SU-DHL-6 (cell line): ENCODE measurements at regions not wholly inside any gene's neighbourhood (a gene's known extent, or its start where the extent isn't known, plus 50 kb on each side); places are given as distances from the start of the nearest gene placed in this dataset.

ENCODE experiments used
- H2AFZ ChIP-seq: fragments of 200-600 bp; sonication (generic); 2 replicates; pipeline ENCODE4 v1.6.1; 2014; ENCODE audit warnings: low read depth, mild to moderate bottlenecking, moderate library complexity, mixed read lengths, antibody characterized with exemption, low read length; ENCODE audit not compliant: severe bottlenecking
- H3F3A ChIP-seq: fragments of 200-600 bp; shearing (Covaris generic); 2 replicates; pipeline ENCODE4 v1.6.0; 2016; ENCODE audit warnings: antibody characterized with exemption, mild to moderate bottlenecking; ENCODE audit not compliant: insufficient read depth
- H3K27ac ChIP-seq: fragments of 200-600 bp; sonication (generic); 2 replicates; pipeline ENCODE4 v1.5.1; 2016; ENCODE audit warnings: low read depth, mild to moderate bottlenecking, low read length, moderate library complexity, mixed read lengths
- H3K27me3 ChIP-seq: fragments of 200-600 bp; sonication (generic), shearing (Covaris generic); 2 replicates; pipeline ENCODE4 v1.6.0; 2014; ENCODE audit warnings: mild to moderate bottlenecking, low read length
- H3K36me3 ChIP-seq: fragments of 200-600 bp; sonication (generic); 2 replicates; pipeline ENCODE4 v1.6.1; 2014; ENCODE audit warnings: mild to moderate bottlenecking, low read length, mixed read lengths
- H3K4me2 ChIP-seq: fragments of 300-600, 200-600 bp; shearing (Covaris generic), sonication (generic); 2 replicates; pipeline ENCODE4 v1.6.0; 2014; ENCODE audit warnings: low read length, low read depth, mild to moderate bottlenecking; ENCODE audit not compliant: poor library complexity, severe bottlenecking
- H3K4me3 ChIP-seq: fragments of 200-600 bp; sonication (generic); 2 replicates; pipeline ENCODE4 v1.5.1; 2014; ENCODE audit warnings: antibody characterized with exemption, low read length, mild to moderate bottlenecking, mixed read lengths; ENCODE audit not compliant: insufficient read depth, poor library complexity, severe bottlenecking
- H3K79me2 ChIP-seq: fragments of 200-600 bp; sonication (generic); 2 replicates; pipeline ENCODE4 v1.6.1; 2014; ENCODE audit warnings: mild to moderate bottlenecking, low read length, moderate library complexity; ENCODE audit not compliant: insufficient read depth
- H3K9ac ChIP-seq: fragments of 200-600 bp; sonication (generic); 2 replicates; pipeline ENCODE4 v1.7.0; 2014; ENCODE audit warnings: mild to moderate bottlenecking, low read length
- H3K9me2 ChIP-seq: fragments of 200-600 bp; sonication (generic); replicated peaks from 2 replicates; pipeline ENCODE4 v1.6.1; 2014; ENCODE audit warnings: low read length; ENCODE audit not compliant: insufficient read depth
- H3K9me3 ChIP-seq: fragments of 200-600 bp; sonication (generic); 2 replicates; pipeline ENCODE4 v1.6.1; 2014; ENCODE audit warnings: low read length, mixed read lengths; ENCODE audit not compliant: insufficient read depth
- H4K20me1 ChIP-seq: fragments of 200-600 bp; sonication (generic); 2 replicates; pipeline ENCODE4 v1.6.1; 2014; ENCODE audit warnings: low read depth, mild to moderate bottlenecking, antibody characterized with exemption, low read length, moderate library complexity, mixed read lengths
- CTCF ChIP-seq: fragments of 200-600 bp; sonication (generic); IDR thresholded peaks from one replicate; pipeline ENCODE4 v1.5.1; 2017; ENCODE audit warnings: antibody characterized with exemption, mild to moderate bottlenecking, low read length, moderate library complexity; ENCODE audit not compliant: insufficient read depth, poor library complexity, severe bottlenecking
- EZH2phosphoT487 ChIP-seq: fragments of 200-600 bp; sonication (generic), shearing (Covaris generic); conservative IDR thresholded peaks from 2 replicates; pipeline ENCODE4 v1.6.1; 2018; ENCODE audit warnings: mild to moderate bottlenecking, antibody characterized with exemption, low read length, moderate library complexity, mixed read lengths

GRCh38 chr3:160114355-160114995 lies 110.7 kb upstream of the C3orf80 start:
- no peak overlapping the region for H3K4me2 ChIP-seq
- no peaks in the 10 kb centered on the region for H3K9me3 ChIP-seq
- H3F3A ChIP-seq = no peaks in the 10 kb centered on the region
- TF ChIP-seq CTCF = no peak
- no peak for TF ChIP-seq EZH2phosphoT487
- H2AFZ ChIP-seq = no peak overlapping the region
- no peak overlapping the region for H3K9ac ChIP-seq
- H3K9me2 ChIP-seq = 0 out of 2 replicates have a peak, but pooled peaks cover 4% of the 10 kb centered on the region
- H3K4me3 ChIP-seq = no peak overlapping the region
- H3K27ac ChIP-seq = no peak overlapping the region
- no peaks in the 10 kb centered on the region for H4K20me1 ChIP-seq
- H3K27me3 ChIP-seq = no peaks in the 10 kb centered on the region
- no peaks in the 10 kb centered on the region for H3K36me3 ChIP-seq
- no peaks in the 10 kb centered on the region for H3K79me2 ChIP-seq

GRCh38 chr3:160115387-160115786 lies 109.8 kb upstream of the C3orf80 start:
- Histone ChIP-seq H3F3A (no peaks in the 10 kb centered on the region), H2AFZ (no peak overlapping the region), H3K79me2 (no peaks in the 10 kb centered on the region), H3K4me3 (no peak overlapping the region), H4K20me1 (no peaks in the 10 kb centered on the region), H3K4me2 (no peak overlapping the region), H3K9me2 (0 out of 2 replicates have a peak, but pooled peaks cover 4% of the 10 kb centered on the region), H3K27me3 (no peaks in the 10 kb centered on the region), H3K36me3 (no peaks in the 10 kb centered on the region), H3K9ac (no peak overlapping the region), H3K27ac (no peak overlapping the region), H3K9me3 (no peaks in the 10 kb centered on the region)
- TF ChIP-seq EZH2phosphoT487 (no peak), CTCF (no peak)

- H3K4me2 ChIP-seq = no peak overlapping the region
- H3F3A ChIP-seq = no peaks in the 10 kb centered on the region
- no peak overlapping the region for H3K27ac ChIP-seq
- no peaks in the 10 kb centered on the region for H3K27me3 ChIP-seq
- H3K79me2 ChIP-seq = no peaks in the 10 kb centered on the region
- no peaks in the 10 kb centered on the region for H3K9me3 ChIP-seq
- no peaks in the 10 kb centered on the region for H4K20me1 ChIP-seq
- no peak overlapping the region for H3K4me3 ChIP-seq
- no peak for TF ChIP-seq CTCF
- TF ChIP-seq EZH2phosphoT487 = no peak
- no peak overlapping the region for H2AFZ ChIP-seq
- H3K9me2 ChIP-seq = no peaks in the 10 kb centered on the region
- H3K9ac ChIP-seq = no peak overlapping the region
- no peaks in the 10 kb centered on the region for H3K36me3 ChIP-seq
These were observed 101.0 kb upstream of the C3orf80 start for GRCh38 chr3:160124224-160124623.
